ENCODE measurements at regions not wholly inside any gene's neighbourhood (a gene's known extent, or its start where the extent isn't known, plus 50 kb on each side); places are given as distances from the start of the nearest gene placed in this dataset.

DNA sequence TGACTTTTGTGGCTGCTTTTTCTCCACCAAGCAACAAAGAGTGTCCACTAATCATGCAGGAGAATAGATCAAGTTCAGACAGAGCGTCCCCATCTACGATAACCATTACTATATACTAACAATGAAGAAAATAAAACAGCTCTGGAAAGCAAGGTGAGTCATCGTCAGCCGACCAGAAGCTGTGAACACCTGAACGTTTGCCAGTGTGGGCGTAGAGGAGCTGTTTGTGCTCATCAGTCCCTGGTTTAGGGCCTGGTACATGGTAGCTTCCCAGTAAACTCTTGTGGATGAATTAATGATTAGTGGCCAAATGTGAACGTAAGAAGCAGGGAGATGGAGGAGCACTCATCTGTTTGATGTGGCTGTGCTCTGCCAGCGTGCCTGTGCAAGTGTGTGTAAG, 180.7 kb downstream of the EVX1 start:
- H3K27ac ChIP-seq = no peak overlapping the region
- intact Hi-C loops (cut with DNase I; ENCODE audit: low total_unique reads) = no loop called here
- H3K36me3 ChIP-seq (ENCODE audit: low read depth, missing control alignments) = no peaks in the 10 kb centered on the region
- WGBS, 2 donors = 84 to 89% methylated on average over 8 of the region's 8 CpGs
- no peaks in the 10 kb centered on the region for H3K27me3 ChIP-seq
- no peaks in the 10 kb centered on the region for H3K4me1 ChIP-seq
- no peak for DNase-seq
- TF ChIP-seq POLR2A (IDR thresholded peaks at IDR 0.05) = no peak
- TF ChIP-seq, protein P1, sequence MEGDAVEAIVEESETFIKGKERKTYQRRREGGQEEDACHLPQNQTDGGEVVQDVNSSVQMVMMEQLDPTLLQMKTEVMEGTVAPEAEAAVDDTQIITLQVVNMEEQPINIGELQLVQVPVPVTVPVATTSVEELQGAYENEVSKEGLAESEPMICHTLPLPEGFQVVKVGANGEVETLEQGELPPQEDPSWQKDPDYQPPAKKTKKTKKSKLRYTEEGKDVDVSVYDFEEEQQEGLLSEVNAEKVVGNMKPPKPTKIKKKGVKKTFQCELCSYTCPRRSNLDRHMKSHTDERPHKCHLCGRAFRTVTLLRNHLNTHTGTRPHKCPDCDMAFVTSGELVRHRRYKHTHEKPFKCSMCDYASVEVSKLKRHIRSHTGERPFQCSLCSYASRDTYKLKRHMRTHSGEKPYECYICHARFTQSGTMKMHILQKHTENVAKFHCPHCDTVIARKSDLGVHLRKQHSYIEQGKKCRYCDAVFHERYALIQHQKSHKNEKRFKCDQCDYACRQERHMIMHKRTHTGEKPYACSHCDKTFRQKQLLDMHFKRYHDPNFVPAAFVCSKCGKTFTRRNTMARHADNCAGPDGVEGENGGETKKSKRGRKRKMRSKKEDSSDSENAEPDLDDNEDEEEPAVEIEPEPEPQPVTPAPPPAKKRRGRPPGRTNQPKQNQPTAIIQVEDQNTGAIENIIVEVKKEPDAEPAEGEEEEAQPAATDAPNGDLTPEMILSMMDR (IDR thresholded peaks at IDR 0.05) = no peak
- no peak overlapping the region for H3K4me3 ChIP-seq
- no peaks in the 10 kb centered on the region for H3K9me3 ChIP-seq

DNA sequence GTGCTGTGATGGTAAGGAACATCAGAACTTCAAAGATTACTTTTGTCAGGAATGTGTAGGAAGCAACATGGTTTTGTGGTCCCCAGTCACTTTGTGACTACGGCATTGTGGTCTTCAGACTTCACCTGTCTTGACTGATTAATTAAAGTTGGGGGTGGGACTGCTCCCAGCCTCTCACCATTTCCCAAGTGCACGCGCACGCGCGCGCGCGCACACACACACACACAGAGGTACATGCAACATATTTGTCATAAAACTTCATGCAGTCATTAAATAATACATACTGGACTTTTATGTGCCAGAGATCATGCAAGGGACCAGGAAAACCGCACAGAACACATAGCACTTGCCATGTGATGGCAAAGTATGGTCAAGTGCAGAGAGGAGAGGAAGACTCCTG, 181.2 kb downstream of the EVX1 start:
- Histone ChIP-seq H3K4me1 (no peaks in the 10 kb centered on the region), H3K27me3 (no peaks in the 10 kb centered on the region), H3K4me3 (no peak overlapping the region), H3K36me3 (ENCODE audit: low read depth, missing control alignments) (no peaks in the 10 kb centered on the region), H3K9me3 (no peaks in the 10 kb centered on the region), H3K27ac (no peak overlapping the region)
- TF ChIP-seq POLR2A (IDR thresholded peaks at IDR 0.05) = no peak
- TF ChIP-seq, protein P1 (IDR thresholded peaks at IDR 0.05) = no peak
- no peak for DNase-seq
- intact Hi-C loops (cut with DNase I; ENCODE audit: low total_unique reads) = no loop called here
- WGBS, 2 donors = 85 to 93% methylated on average over 10 of the region's 10 CpGs

DNA sequence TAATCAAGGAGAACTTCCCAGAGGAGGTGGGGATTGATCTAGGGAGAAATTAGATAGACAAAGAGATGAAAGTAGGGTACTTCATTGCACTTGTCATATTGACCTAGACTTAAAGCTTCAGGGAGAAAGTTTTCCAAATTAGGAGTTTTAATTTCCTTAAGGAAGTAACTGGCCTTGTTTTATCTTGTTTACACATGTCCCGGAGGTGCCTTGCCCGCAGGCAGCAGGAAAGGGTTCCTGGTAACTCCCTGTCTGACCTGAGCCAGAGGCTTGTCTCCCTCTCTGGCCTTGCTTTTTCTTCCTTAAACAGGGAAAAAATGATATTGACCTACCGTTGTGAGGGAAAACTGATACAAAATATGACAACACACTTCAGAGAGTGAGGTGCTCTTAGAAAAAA, 181.6 kb downstream of the EVX1 start:
- Histone ChIP-seq H3K27me3 (no peaks in the 10 kb centered on the region), H3K36me3 (ENCODE audit: low read depth, missing control alignments) (no peaks in the 10 kb centered on the region), H3K4me1 (no peaks in the 10 kb centered on the region), H3K9me3 (no peaks in the 10 kb centered on the region), H3K27ac (no peak overlapping the region), H3K4me3 (no peak overlapping the region)
- WGBS, 2 donors = 37 to 53% methylated on average over 3 of the region's 3 CpGs
- no peak for DNase-seq
- intact Hi-C loops (cut with DNase I; ENCODE audit: low total_unique reads) = no loop called here
- TF ChIP-seq, protein P1 (IDR thresholded peaks at IDR 0.05) = no peak
- no peak for TF ChIP-seq POLR2A (IDR thresholded peaks at IDR 0.05)

DNA sequence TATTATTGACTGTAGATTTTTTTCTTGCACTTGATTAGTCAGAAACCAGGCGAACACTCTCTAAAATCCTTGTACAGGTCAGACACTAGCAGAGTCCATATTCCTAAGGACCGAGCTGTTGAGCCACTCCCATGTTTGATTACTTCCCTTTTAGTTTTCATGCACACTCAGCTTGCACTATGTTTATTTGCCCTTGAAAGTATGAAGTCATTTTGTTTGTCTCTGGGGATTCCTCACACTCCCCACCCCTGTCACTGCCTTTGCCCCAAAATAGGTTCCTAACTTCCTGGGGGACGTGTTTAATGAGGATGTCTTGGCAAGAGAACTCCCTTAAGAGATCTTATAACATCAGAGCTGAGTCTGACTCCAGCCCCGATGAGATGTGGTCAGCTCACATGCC, 182.1 kb downstream of the EVX1 start:
- no peak overlapping the region for H3K27ac ChIP-seq
- H3K27me3 ChIP-seq = no peaks in the 10 kb centered on the region
- intact Hi-C loops (cut with DNase I; ENCODE audit: low total_unique reads) = no loop called here
- 48 to 56% methylated on average over 4 of the region's 4 CpGs for WGBS, 2 donors
- DNase-seq = no peak
- TF ChIP-seq, protein P1 (IDR thresholded peaks at IDR 0.05) = no peak
- TF ChIP-seq POLR2A (IDR thresholded peaks at IDR 0.05) = no peak
- no peaks in the 10 kb centered on the region for H3K36me3 ChIP-seq (ENCODE audit: low read depth, missing control alignments)
- H3K4me1 ChIP-seq = no peaks in the 10 kb centered on the region
- H3K4me3 ChIP-seq = no peak overlapping the region
- H3K9me3 ChIP-seq = no peaks in the 10 kb centered on the region

DNA sequence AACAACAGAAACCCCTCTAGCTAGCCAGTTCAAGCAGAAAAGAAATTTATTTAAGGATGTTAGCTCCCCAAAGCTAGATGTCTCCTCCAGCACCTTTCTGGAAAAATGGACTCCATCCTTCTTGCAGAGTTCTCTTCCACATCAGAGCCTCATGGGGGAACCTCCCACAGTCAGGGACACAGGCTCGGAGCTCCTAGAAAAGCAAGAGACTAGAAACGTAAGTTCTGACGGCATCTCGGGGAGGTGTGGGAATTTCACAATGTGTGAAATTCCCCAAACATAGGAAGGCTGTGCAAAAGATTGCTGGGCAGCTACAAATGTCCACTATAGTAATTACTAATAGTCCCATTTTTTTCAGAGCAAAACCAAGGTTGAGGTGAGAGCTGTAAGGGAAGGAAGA, 184.8 kb downstream of the EVX1 start:
- TF ChIP-seq POLR2A (IDR thresholded peaks at IDR 0.05) = no peak
- TF ChIP-seq, protein P1 (IDR thresholded peaks at IDR 0.05) = no peak
- Histone ChIP-seq H3K36me3 (ENCODE audit: low read depth, missing control alignments) (no peaks in the 10 kb centered on the region), H3K27me3 (no peaks in the 10 kb centered on the region), H3K27ac (no peak overlapping the region), H3K9me3 (no peaks in the 10 kb centered on the region), H3K4me1 (no peaks in the 10 kb centered on the region), H3K4me3 (no peak overlapping the region)
- 81 to 93% methylated on average over 4 of the region's 4 CpGs for WGBS, 2 donors
- no peak for DNase-seq
- intact Hi-C loops (cut with DNase I; ENCODE audit: low total_unique reads) = no loop called here
